ENCODE measurements at regions not wholly inside any gene's neighbourhood (a gene's known extent, or its start where the extent isn't known, plus 50 kb on each side); places are given as distances from the start of the nearest gene placed in this dataset.

DNA sequence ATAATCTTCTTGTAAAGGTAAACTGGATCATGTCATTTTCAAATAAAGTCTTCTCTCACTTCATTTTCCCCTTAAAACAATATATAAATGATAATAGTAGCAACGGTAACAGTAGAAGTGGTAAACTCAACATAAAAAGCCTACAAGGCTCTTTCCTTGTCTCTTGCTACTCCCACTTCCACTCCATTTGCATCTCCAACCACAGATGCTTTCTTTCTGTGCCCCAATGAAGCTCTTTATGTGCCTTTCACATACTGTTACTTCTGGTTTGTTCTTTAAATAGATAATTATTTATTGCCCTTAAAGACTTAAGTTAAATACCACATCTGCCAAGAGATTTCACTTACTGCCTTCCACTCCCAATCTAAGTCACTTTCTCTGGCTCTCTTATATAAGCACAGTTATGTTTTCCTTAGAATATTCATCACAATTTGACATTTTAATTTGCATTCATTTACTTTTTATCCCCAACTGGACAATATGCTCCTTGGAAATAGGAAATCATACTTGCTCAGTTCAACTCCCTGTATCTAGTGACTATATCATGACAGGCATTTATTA, 149.9 kb downstream of the CRPPA start:
- ChIA-PET CTCF (no interaction called here), POLR2A (interaction anchor here (0.6 kb wide), 1 partner anchor 165 kb away, joined by 3 read pairs; no protein-coding TSS in a partner anchor)
- TF ChIP-seq, protein P1, sequence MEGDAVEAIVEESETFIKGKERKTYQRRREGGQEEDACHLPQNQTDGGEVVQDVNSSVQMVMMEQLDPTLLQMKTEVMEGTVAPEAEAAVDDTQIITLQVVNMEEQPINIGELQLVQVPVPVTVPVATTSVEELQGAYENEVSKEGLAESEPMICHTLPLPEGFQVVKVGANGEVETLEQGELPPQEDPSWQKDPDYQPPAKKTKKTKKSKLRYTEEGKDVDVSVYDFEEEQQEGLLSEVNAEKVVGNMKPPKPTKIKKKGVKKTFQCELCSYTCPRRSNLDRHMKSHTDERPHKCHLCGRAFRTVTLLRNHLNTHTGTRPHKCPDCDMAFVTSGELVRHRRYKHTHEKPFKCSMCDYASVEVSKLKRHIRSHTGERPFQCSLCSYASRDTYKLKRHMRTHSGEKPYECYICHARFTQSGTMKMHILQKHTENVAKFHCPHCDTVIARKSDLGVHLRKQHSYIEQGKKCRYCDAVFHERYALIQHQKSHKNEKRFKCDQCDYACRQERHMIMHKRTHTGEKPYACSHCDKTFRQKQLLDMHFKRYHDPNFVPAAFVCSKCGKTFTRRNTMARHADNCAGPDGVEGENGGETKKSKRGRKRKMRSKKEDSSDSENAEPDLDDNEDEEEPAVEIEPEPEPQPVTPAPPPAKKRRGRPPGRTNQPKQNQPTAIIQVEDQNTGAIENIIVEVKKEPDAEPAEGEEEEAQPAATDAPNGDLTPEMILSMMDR (IDR thresholded peaks at IDR 0.05; ENCODE audit: unreplicated experiment) = no peak
- Mint-ChIP-seq H3K9me3 (ENCODE audit: unreplicated experiment) (no peaks in the 10 kb centered on the region), H3K27ac (ENCODE audit: low read depth, unreplicated experiment) (no peak overlapping the region), H3K27me3 (ENCODE audit: insufficient read depth, unreplicated experiment) (no peaks in the 10 kb centered on the region), H3K4me1 (ENCODE audit: insufficient read depth, unreplicated experiment) (no peaks in the 10 kb centered on the region), H3K4me3 (ENCODE audit: unreplicated experiment) (no peak overlapping the region), H3K36me3 (ENCODE audit: insufficient read depth, unreplicated experiment) (no peaks in the 10 kb centered on the region)
- no TSS peak for BruUV-seq (replicated peaks)
- intact Hi-C loops (cut with micrococcal nuclease) = no loop called here
- DNase-seq (ENCODE audit: unreplicated experiment) = no peak

DNA sequence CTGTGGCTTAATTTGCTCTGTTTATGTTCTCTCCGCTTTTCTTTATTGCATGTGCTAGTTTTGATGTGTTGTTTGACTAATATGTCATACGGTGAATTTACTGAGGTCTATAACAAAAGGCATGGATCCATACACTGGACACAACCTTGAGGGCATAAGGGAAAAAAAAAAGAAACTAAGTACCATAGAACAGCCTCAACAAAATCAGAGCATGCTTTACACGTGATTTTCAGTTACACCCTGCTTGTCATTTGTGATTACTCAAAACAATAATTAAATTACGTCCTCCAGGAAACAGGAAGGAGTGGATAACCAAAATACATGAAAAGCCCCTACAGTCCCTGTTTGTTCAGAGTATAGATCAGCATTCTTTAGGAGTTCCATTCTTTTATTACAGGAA, 150.5 kb downstream of the CRPPA start:
- Mint-ChIP-seq H3K9me3 (ENCODE audit: unreplicated experiment) (no peaks in the 10 kb centered on the region), H3K36me3 (ENCODE audit: insufficient read depth, unreplicated experiment) (no peaks in the 10 kb centered on the region), H3K4me3 (ENCODE audit: unreplicated experiment) (no peak overlapping the region), H3K27ac (ENCODE audit: low read depth, unreplicated experiment) (no peak overlapping the region), H3K27me3 (ENCODE audit: insufficient read depth, unreplicated experiment) (no peaks in the 10 kb centered on the region), H3K4me1 (ENCODE audit: insufficient read depth, unreplicated experiment) (no peaks in the 10 kb centered on the region)
- CTCF ChIA-PET = no interaction called here
- intact Hi-C loops (cut with micrococcal nuclease) = no loop called here
- DNase-seq (ENCODE audit: unreplicated experiment) = no peak
- no TSS peak for BruUV-seq (replicated peaks)
- TF ChIP-seq, protein P1 (IDR thresholded peaks at IDR 0.05; ENCODE audit: unreplicated experiment) = no peak
- POLR2A ChIA-PET = no interaction called here

DNA sequence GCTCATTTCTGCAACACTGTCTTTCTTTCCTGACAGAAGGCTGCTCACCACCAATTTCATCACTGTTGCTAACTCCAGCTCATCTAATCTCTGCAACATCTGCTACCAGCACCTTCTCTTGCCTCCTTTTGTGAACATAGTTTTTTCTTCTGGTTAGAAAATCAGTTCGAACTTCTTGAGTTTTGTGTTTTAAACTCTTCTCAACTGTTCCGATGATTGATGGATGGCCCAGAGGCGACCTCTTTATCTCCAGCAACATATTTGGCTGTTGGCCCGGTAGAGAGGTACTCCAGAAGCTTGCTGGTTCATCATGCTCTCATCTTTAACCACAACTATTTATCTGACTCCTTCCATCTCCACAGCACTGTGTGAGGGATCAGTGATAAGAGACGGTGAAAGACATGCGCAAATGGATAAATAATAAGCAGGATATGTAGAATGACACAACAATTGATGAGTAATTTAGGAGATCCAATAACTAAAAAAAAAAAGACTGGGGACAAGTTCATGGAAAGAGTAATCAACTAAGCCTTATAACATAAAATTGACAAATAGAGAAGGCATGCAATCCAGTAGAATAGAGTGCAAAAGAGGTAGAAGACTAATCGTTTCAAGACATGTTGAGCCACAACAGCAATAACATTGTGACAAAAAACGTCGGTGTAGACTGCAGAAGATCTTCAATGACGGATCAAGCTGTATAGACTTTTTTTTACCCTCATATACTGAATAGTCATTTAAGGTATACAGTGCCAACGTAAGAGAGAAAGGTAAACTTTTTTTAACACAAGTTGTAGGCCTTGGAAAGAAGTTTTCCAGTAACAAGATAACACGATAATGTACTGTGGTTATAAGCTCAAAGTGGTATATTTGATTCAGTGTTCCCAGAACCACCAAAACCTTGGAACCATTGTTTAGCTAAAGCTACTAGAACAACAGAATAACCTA, 152.2 kb downstream of the CRPPA start:
- BruUV-seq (replicated peaks) = no TSS peak
- H3K27me3 Mint-ChIP-seq (ENCODE audit: insufficient read depth, unreplicated experiment) = no peaks in the 10 kb centered on the region
- POLR2A ChIA-PET = no interaction called here
- H3K27ac Mint-ChIP-seq (ENCODE audit: low read depth, unreplicated experiment) = no peak overlapping the region
- no peaks in the 10 kb centered on the region for H3K4me1 Mint-ChIP-seq (ENCODE audit: insufficient read depth, unreplicated experiment)
- peak; percentile 11 for DNase-seq (ENCODE audit: unreplicated experiment)
- TF ChIP-seq, protein P1 (IDR thresholded peaks at IDR 0.05; ENCODE audit: unreplicated experiment) = no peak
- H3K9me3 Mint-ChIP-seq (ENCODE audit: unreplicated experiment) = no peaks in the 10 kb centered on the region
- CTCF ChIA-PET = interaction anchor here (0.6 to 1.0 kb wide), 2 partner anchors 73 to 191 kb away, joined by 3 read pairs; no protein-coding TSS in a partner anchor
- intact Hi-C loops (cut with micrococcal nuclease) = no loop called here
- no peaks in the 10 kb centered on the region for H3K36me3 Mint-ChIP-seq (ENCODE audit: insufficient read depth, unreplicated experiment)
- no peak overlapping the region for H3K4me3 Mint-ChIP-seq (ENCODE audit: unreplicated experiment)

DNA sequence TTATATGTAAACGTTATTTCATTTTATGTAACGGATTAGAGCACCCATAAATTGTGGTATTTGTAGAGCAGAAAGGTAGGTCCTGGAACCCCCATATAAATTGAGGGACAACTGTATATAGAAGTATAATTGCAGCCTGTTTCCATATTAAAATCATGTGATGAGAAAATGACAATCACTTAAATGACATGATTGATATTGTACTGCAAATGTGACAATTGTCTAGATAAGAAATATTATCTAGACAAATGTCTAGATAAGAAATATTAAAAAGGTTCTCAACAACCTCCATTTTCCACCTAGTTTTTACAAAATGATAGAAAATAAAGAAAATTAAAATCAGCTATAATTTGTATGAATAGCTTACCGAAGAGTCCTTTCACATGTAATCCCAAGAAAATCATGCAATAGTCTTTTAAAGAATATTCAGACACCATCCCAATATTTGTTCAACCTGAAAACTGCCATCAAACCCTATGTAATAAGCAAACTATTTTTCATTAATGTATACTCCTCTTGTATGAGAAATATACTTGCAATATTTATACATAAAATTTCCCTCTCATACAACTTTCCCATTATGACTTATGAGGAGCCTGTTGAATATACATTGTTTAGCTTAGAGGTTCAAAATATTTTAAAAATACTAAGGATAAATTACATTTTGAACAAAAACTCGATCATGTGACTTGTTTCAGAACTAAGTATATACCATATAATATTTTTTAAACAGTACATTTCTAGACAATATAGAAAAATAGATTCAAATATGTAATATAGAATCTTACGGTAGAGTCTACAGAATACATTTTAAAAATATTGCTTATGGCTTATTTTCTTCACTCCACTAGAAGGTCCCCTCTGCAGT, 153.2 kb downstream of the CRPPA start:
- no TSS peak for BruUV-seq (replicated peaks)
- Mint-ChIP-seq H3K27me3 (ENCODE audit: insufficient read depth, unreplicated experiment) (no peaks in the 10 kb centered on the region), H3K4me1 (ENCODE audit: insufficient read depth, unreplicated experiment) (no peaks in the 10 kb centered on the region), H3K36me3 (ENCODE audit: insufficient read depth, unreplicated experiment) (no peaks in the 10 kb centered on the region), H3K9me3 (ENCODE audit: unreplicated experiment) (no peaks in the 10 kb centered on the region), H3K4me3 (ENCODE audit: unreplicated experiment) (no peak overlapping the region), H3K27ac (ENCODE audit: low read depth, unreplicated experiment) (no peak overlapping the region)
- CTCF ChIA-PET = no interaction called here
- DNase-seq (ENCODE audit: unreplicated experiment) = no peak
- TF ChIP-seq, protein P1 (IDR thresholded peaks at IDR 0.05; ENCODE audit: unreplicated experiment) = no peak
- POLR2A ChIA-PET = no interaction called here
- intact Hi-C loops (cut with micrococcal nuclease) = no loop called here
